ENCODE measurements at regions not wholly inside any gene's neighbourhood (a gene's known extent, or its start where the extent isn't known, plus 50 kb on each side); places are given as distances from the start of the nearest gene placed in this dataset.

GRCh38 chr3:34011171-34012101 lies 213.0 kb downstream of the PDCD6IP start:
- H3K4me3 ChIP-seq (ENCODE audit: low read length): no peak overlapping the region
- peak; percentile 31 for TF ChIP-seq CTCF (conservative IDR thresholded peaks at IDR 0.05; ENCODE audit: low read length)
- DNase-seq (ENCODE audit: low read depth): peak; percentile 43

DNA sequence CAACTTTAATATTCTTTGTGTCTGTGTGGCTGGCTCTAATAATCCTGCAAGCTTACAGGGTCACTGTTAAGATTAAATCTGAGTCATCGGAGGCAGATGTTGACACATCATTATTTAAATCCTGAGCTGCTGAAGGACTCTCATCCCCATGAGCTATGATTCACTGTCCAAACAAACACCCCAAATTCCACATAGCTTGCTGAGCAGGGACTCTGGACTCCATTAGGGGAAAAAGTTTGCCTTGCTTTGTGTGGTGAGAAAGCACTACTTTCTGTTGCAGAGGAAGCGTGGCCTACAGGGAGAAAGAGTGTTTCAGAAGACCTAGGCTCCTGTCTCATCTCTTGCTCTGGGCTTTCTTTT lies 213.7 kb downstream of the PDCD6IP start:
- DNase-seq (ENCODE audit: low read depth): peak; percentile 95
- no peak for TF ChIP-seq CTCF (conservative IDR thresholded peaks at IDR 0.05; ENCODE audit: low read length)
- H3K4me3 ChIP-seq (ENCODE audit: low read length): no peak overlapping the region

GRCh38 chr3:34013818-34014570 lies 215.6 kb downstream of the PDCD6IP start:
- H3K4me3 ChIP-seq (ENCODE audit: low read length): no peak overlapping the region
- no peak for TF ChIP-seq CTCF (conservative IDR thresholded peaks at IDR 0.05; ENCODE audit: low read length)
- DNase-seq (ENCODE audit: low read depth): no peak

DNA sequence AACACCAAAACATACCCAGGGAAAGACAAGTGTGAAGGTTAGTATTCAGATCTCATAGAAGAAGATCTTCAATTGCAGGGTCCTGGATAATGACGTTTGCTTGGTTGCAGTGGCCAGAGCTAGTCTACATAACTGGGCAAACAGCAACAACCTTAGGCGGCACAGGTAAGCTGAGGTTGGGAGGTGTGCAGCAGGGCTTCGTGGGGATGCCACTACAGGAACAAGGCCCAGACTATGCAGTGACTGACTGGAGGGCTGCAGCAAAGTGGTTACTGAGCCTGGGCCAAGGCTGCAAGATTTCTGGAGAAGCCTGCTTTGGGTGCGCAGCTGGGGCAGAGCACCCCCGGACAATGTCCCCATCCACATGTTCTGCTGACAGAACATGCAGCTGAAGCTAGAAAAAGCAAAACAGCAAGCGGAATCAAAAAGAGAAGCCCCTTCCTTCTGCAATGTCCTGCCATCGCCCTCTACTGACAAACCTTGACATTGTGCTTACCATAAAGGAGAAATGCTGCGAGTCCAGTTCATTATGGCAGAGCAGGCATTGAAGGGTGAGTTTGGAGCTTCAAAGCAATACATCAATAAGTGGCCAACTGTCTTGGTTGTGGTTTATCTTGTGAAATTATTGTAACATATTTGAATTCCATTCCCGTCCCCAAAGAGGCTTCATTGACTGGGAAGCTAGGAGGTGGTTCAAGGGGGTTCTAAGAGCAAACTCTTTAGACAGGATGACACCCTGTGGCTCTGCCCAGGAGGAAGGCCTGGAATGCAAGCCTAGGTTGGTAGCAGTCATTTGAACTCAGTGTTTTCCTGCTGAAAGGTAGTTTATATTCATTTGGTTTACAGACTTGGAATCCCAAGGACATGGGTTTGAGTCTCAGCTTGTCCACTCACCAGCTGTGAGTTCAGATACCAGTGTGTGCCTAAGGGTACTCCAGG lies 217.0 kb downstream of the PDCD6IP start:
- peak; percentile 32 for DNase-seq (ENCODE audit: low read depth)

DNA sequence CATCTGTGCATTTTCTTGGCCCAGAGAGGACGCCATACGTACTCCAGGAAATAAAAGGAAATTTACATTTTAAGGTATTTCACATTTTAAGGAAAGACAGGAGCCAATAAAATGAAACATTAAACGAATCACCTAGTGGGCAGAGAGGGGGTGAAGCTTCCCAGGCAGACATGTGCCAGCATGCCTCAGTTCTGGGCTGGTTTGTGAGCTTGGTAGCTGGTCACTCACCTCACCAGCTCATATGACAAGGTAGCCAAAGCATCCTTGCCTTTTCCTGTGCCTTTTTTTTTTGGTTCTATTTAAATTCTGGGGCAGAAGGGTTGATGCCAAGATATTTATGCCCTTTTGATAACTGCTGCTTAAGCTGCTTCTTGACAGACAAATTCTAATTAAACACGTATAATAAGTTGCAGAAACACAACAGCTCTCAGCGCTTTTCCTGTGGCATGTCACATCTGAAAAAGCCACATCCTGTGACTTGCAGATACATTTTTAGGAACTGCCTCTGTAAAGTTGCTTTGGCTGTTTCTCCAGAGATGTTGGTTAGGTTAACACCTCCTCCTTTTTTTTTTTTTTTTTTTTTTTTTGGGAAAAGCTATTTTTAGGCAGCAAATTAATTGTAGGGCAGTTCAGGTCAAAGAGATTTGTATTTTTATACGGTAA lies 218.6 kb downstream of the PDCD6IP start:
- peak; percentile 57 for DNase-seq (ENCODE audit: low read depth)
- TF ChIP-seq CTCF (conservative IDR thresholded peaks at IDR 0.05; ENCODE audit: low read length): no peak
- H3K4me3 ChIP-seq (ENCODE audit: low read length): no peak overlapping the region

More for the DNA sequence above, 217.0 kb downstream of the PDCD6IP start:
- H3K4me3 ChIP-seq (ENCODE audit: low read length): no peak overlapping the region
- TF ChIP-seq CTCF (conservative IDR thresholded peaks at IDR 0.05; ENCODE audit: low read length): no peak

GRCh38 chr3:34017757-34018156 lies 219.3 kb downstream of the PDCD6IP start:
- no peak for DNase-seq (ENCODE audit: low read depth)
- TF ChIP-seq CTCF (conservative IDR thresholded peaks at IDR 0.05; ENCODE audit: low read length): no peak
- no peak overlapping the region for H3K4me3 ChIP-seq (ENCODE audit: low read length)

All from AG10803 (cell line).